GM12878 (cell line): ENCODE measurements at regions not wholly inside any gene's neighbourhood (a gene's known extent, or its start where the extent isn't known, plus 50 kb on each side); places are given as distances from the start of the nearest gene placed in this dataset.

Experiments used
- ATAC-seq: fragments of 200-7000 bp; cut with Tn5 transposase; 3 replicates; pipeline ENCODE4 v1.9.1; 2020; ENCODE audit warnings: mild to moderate bottlenecking, moderate library complexity
- BruUV-seq: library from RNA; stranded (reverse); fragments of 400-500 nt; replicated peaks from 2 replicates; lab custom pipeline; 2021; lab: Mats Ljungman, UMichigan
- CTCF ChIA-PET: fragments of 300-600 bp; sonication (Branson Sonifier 250); formaldehyde crosslinking; extraction: SDS; loops from one replicate; lab custom pipeline; 2021; ENCODE audit warnings: inconsistent platforms; lab: Yijun Ruan, JAX
- POLR2A ChIA-PET: fragments of 350-600 bp; formaldehyde crosslinking; extraction: SDS; loops from one replicate; lab custom pipeline; 2021; ENCODE audit warnings: inconsistent platforms; lab: Charles Lee
- RAD21 ChIA-PET: fragments of 300-600 bp; sonication (Branson Sonifier 250); formaldehyde crosslinking; loops from one replicate; lab custom pipeline; 2023; ENCODE audit warnings: antibody characterized with exemption; ENCODE audit not compliant: unreplicated experiment; lab: Charles Lee
- SMC1A ChIA-PET: fragments of 300-600 bp; sonication (Branson Sonifier 250); formaldehyde crosslinking; loops from one replicate; lab custom pipeline; 2023; ENCODE audit not compliant: unreplicated experiment, uncharacterized antibody; lab: Charles Lee
- DNase-seq: peaks from one replicate; pipeline ENCODE4 v3.0.0-alpha.2; 2011; ENCODE audit warnings: low read depth, low spot score
- FAIRE-seq: peaks from 3 replicates; lab custom pipeline; 2011; peaks lifted over from hg19 to GRCh38; lab: Jason Lieb, UNC
- H2AFZ ChIP-seq: 2 replicates; pipeline ENCODE4 v1.6.0; 2011; ENCODE audit warnings: low read depth, low read length, control low read depth; ENCODE audit not compliant: control insufficient read depth
- H3K27ac ChIP-seq: 2 replicates; pipeline ENCODE4 v1.5.1; 2011; ENCODE audit warnings: control low read depth; ENCODE audit not compliant: control insufficient read depth, insufficient read depth
- H3K27me3 ChIP-seq, 2 experiments: replicated peaks in 1 of 2; 2 replicates each; pipeline versions ENCODE4 v1.6.0 to v1.6.1; 2011; ENCODE audit warnings: low read length in 1 of 2; ENCODE audit not compliant: control insufficient read depth in 2 of 2, insufficient read depth in 2 of 2
- H3K36me3 ChIP-seq, 2 experiments: 2 replicates each; pipeline ENCODE4 v1.5.1; 2011; ENCODE audit warnings: low read length in 1 of 2; ENCODE audit not compliant: control insufficient read depth in 2 of 2, insufficient read depth in 2 of 2
- H3K4me1 ChIP-seq: 2 replicates; pipeline ENCODE4 v1.6.1; 2011; ENCODE audit warnings: mild to moderate bottlenecking, low read length, moderate library complexity, mixed read lengths; ENCODE audit not compliant: control insufficient read depth, insufficient read depth
- H3K4me2 ChIP-seq: 2 replicates; pipeline ENCODE4 v1.6.0; 2011; ENCODE audit warnings: control low read depth; ENCODE audit not compliant: control insufficient read depth, insufficient read depth
- H3K4me3 ChIP-seq: fragments of 200-600 bp; sonication (generic); 2 replicates; pipeline ENCODE4 v1.5.1; 2016
- H3K79me2 ChIP-seq: 2 replicates; pipeline ENCODE4 v1.6.0; 2011; ENCODE audit warnings: low read length; ENCODE audit not compliant: control insufficient read depth, insufficient read depth
- H3K9ac ChIP-seq: 2 replicates; pipeline ENCODE4 v1.8.0; 2011; ENCODE audit warnings: low read length, control low read depth, mixed read lengths; ENCODE audit not compliant: control insufficient read depth, insufficient read depth
- H3K9me3 ChIP-seq: replicated peaks from 3 replicates; pipeline ENCODE4 v1.5.1; 2011; ENCODE audit warnings: mild to moderate bottlenecking, low read length; ENCODE audit not compliant: control insufficient read depth, insufficient read depth
- H4K20me1 ChIP-seq: 2 replicates; pipeline ENCODE4 v1.6.0; 2011; ENCODE audit not compliant: control insufficient read depth, insufficient read depth
- BACH1 ChIP-seq: fragments of 450-650 bp; IDR thresholded peaks from 2 replicates; pipeline ENCODE4 v1.6.1; 2017; ENCODE audit warnings: mild to moderate bottlenecking, borderline replicate concordance
- BMI1 ChIP-seq: fragments of 450-650 bp; IDR thresholded peaks from 2 replicates; pipeline ENCODE4 v1.6.1; 2016; ENCODE audit warnings: mild to moderate bottlenecking, moderate library complexity, borderline replicate concordance
- JUNB ChIP-seq: IDR thresholded peaks from 2 replicates; pipeline ENCODE4 v1.6.1; 2016; ENCODE audit warnings: antibody characterized with exemption, mild to moderate bottlenecking
- MTA3 ChIP-seq: IDR thresholded peaks from 2 replicates; pipeline ENCODE4 v1.6.1; 2012; ENCODE audit warnings: low read length, inconsistent platforms, borderline replicate concordance
- PAX5 ChIP-seq: IDR thresholded peaks from 2 replicates; pipeline ENCODE4 v1.6.1; 2011; ENCODE audit warnings: low read depth, low read length, borderline replicate concordance
- RFX5 ChIP-seq: IDR thresholded peaks from 2 replicates; pipeline ENCODE4 v1.6.1; 2011; ENCODE audit warnings: low read depth, low read length, improper control_type of control experiment
- SRF ChIP-seq, 2 experiments: IDR thresholded peaks; 2 replicates each; pipeline ENCODE4 v1.6.1; 2011; ENCODE audit warnings: low read depth in 2 of 2, low read length in 2 of 2, mild to moderate bottlenecking in 1 of 2, moderate library complexity in 1 of 2
- STAT1 ChIP-seq: fragments of 450-650 bp; conservative IDR thresholded peaks from 2 replicates; pipeline ENCODE4 v1.6.1; 2014; ENCODE audit warnings: antibody characterized with exemption, mild to moderate bottlenecking
- YBX1 ChIP-seq: fragments of 450-650 bp; IDR thresholded peaks from 2 replicates; pipeline ENCODE4 v1.6.1; 2016; ENCODE audit warnings: antibody characterized with exemption
- ZNF207 ChIP-seq: fragments of 450-650 bp; IDR thresholded peaks from 2 replicates; pipeline ENCODE4 v1.6.1; 2014; ENCODE audit warnings: antibody characterized with exemption, mild to moderate bottlenecking, borderline replicate concordance
- ZNF622 ChIP-seq: fragments of 450-650 bp; IDR thresholded peaks from 2 replicates; pipeline ENCODE4 v1.6.1; 2017; ENCODE audit warnings: mild to moderate bottlenecking, inconsistent platforms
- ZZZ3 ChIP-seq: IDR thresholded peaks from 2 replicates; pipeline ENCODE4 v1.6.1; 2011; ENCODE audit warnings: low read depth; ENCODE audit not compliant: control insufficient read depth, insufficient read length
- WGBS: methylation state at CpG from one replicate; pipeline ENCODE4 v1.1.6; 2016; ENCODE audit warnings: low lambda C conversion rate; ENCODE audit not compliant: insufficient replicate concordance, insufficient coverage; ENCODE audit errors: missing lambda C conversion rate; 5-methylcytosine and 5-hydroxymethylcytosine counted together
- in situ Hi-C: fragments of 300-500 bp; cut with MboI; formaldehyde crosslinking; loops from 9 replicates; pipeline ENCODE4 v1.14.3; 2018; ENCODE audit warnings: mixed read lengths
- intact Hi-C: fragments of 100-400 bp; cut with micrococcal nuclease; formaldehyde crosslinking; loops from one replicate; pipeline ENCODE4 v1.14.2; 2022; ENCODE audit not compliant: unreplicated experiment
- TF ChIP-seq, protein P1 (sequence below): fragments of 450-650 bp; formaldehyde crosslinking; IDR thresholded peaks from 2 replicates; pipeline ENCODE4 v1.4.0; 2022; ENCODE audit warnings: mild to moderate bottlenecking, moderate library complexity
- TF ChIP-seq, protein P2 (sequence below): fragments of 450-650 bp; IDR thresholded peaks from 2 replicates; pipeline ENCODE4 v1.6.1; 2017; ENCODE audit warnings: borderline replicate concordance
- TF ChIP-seq, protein P3 (sequence below): IDR thresholded peaks from 2 replicates; pipeline ENCODE4 v1.6.1; 2012; ENCODE audit warnings: low read depth, low read length, improper control_type of control experiment
- TF ChIP-seq, protein P4 (sequence below): fragments of 450-650 bp; IDR thresholded peaks from 2 replicates; pipeline ENCODE4 v1.6.1; 2016; ENCODE audit warnings: mild to moderate bottlenecking, moderate library complexity, borderline replicate concordance

DNA sequence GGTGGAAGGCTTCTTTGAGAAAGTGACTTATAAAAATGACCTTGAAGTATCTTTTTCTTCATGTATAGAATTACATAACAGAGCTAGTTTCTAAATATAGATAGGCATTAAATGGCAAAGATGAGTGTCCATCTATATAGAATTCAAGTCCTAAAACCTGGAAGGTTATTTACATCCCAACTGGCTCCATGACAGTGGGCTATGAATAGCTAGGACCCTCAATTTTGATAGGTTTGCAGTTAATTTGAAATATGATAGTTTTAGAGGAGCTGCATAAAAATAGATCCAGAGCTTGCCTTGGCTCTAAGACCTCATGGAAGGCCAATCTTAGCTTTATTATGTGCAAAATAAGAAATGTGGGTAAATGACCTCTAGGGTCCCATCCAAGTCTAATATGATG lies 310.6 kb upstream of the CITED2 start (continued):
- TF ChIP-seq, protein P1, sequence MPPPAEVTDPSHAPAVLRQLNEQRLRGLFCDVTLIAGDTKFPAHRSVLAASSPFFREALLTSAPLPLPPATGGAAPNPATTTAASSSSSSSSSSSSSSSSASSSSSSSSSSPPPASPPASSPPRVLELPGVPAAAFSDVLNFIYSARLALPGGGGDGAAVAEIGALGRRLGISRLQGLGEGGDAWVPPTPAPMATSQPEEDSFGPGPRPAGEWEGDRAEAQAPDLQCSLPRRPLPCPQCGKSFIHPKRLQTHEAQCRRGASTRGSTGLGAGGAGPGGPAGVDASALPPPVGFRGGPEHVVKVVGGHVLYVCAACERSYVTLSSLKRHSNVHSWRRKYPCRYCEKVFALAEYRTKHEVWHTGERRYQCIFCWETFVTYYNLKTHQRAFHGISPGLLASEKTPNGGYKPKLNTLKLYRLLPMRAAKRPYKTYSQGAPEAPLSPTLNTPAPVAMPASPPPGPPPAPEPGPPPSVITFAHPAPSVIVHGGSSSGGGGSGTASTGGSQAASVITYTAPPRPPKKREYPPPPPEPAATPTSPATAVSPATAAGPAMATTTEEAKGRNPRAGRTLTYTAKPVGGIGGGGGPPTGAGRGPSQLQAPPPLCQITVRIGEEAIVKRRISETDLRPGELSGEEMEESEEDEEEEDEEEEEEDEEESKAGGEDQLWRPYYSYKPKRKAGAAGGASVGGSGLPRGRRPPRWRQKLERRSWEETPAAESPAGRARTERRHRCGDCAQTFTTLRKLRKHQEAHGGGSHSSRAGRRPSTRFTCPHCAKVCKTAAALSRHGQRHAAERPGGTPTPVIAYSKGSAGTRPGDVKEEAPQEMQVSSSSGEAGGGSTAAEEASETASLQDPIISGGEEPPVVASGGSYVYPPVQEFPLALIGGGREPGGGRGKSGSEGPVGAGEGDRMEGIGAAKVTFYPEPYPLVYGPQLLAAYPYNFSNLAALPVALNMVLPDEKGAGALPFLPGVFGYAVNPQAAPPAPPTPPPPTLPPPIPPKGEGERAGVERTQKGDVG, result no peak
- TF ChIP-seq MTA3 (no peak), BACH1 (no peak), ZZZ3 (no peak), STAT1 (no peak), BMI1 (no peak)
- TF ChIP-seq, protein P2, sequence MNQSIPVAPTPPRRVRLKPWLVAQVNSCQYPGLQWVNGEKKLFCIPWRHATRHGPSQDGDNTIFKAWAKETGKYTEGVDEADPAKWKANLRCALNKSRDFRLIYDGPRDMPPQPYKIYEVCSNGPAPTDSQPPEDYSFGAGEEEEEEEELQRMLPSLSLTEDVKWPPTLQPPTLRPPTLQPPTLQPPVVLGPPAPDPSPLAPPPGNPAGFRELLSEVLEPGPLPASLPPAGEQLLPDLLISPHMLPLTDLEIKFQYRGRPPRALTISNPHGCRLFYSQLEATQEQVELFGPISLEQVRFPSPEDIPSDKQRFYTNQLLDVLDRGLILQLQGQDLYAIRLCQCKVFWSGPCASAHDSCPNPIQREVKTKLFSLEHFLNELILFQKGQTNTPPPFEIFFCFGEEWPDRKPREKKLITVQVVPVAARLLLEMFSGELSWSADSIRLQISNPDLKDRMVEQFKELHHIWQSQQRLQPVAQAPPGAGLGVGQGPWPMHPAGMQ, result no peak

DNA sequence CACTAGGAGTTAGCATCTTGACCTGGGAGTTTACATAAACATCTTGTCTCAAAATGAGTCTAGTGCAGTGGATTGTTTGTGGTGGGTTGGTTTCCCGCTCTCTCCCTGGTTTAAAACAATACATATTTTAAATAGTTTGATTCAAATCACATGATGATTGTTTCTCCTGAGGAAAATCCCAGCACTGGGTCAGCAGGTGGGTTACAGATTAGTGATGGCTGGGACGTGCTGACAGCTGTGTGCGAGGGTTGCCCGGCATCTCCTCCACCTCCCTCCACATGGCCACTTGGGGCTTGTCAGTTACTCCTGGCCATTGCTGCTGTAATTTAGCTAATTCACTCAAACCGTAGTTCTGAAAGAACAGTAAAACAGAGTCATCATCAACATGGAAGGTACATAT lies 306.4 kb upstream of the CITED2 start:
- DNase-seq (no peak), ATAC-seq (no peak), FAIRE-seq (no peak)
- Histone ChIP-seq H3K79me2 (no peaks in the 10 kb centered on the region), H3K9ac (no peak overlapping the region), H3K4me1 (no peaks in the 10 kb centered on the region), H3K4me2 (no peak overlapping the region), H3K36me3 (no peaks in the 10 kb centered on the region), H3K9me3 (no peaks in the 10 kb centered on the region), H3K4me3 (no peak overlapping the region), H3K27ac (no peak overlapping the region), H3K27me3 (no peaks in the 10 kb centered on the region), H2AFZ (no peak overlapping the region), H4K20me1 (no peaks in the 10 kb centered on the region)
- in situ Hi-C loops (no loop called here), intact Hi-C loops (loop anchor here (10.0 kb wide), 1 partner anchor 306 kb away; the partner anchor contains the start of gene CITED2)
- ChIA-PET SMC1A (interaction anchor here (1.0 kb wide), 1 partner anchor 306 kb away, joined by 3 read pairs; the partner anchor contains the start of gene CITED2), RAD21 (no interaction called here), POLR2A (no interaction called here), CTCF (no interaction called here)
- 55% methylated on average over 5 of the region's 5 CpGs for WGBS
- BruUV-seq, result no TSS peak
- TF ChIP-seq RFX5 (no peak), ZNF622 (no peak), YBX1 (no peak), ZNF207 (no peak), JUNB (no peak), SRF (IDR thresholded peaks at IDR 0.05; ENCODE audit: low read depth in 2 of 2, low read length in 2 of 2) (no peak), PAX5 (no peak)
- TF ChIP-seq, protein P3, sequence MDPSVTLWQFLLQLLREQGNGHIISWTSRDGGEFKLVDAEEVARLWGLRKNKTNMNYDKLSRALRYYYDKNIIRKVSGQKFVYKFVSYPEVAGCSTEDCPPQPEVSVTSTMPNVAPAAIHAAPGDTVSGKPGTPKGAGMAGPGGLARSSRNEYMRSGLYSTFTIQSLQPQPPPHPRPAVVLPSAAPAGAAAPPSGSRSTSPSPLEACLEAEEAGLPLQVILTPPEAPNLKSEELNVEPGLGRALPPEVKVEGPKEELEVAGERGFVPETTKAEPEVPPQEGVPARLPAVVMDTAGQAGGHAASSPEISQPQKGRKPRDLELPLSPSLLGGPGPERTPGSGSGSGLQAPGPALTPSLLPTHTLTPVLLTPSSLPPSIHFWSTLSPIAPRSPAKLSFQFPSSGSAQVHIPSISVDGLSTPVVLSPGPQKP, result no peak
- TF ChIP-seq, protein P4, sequence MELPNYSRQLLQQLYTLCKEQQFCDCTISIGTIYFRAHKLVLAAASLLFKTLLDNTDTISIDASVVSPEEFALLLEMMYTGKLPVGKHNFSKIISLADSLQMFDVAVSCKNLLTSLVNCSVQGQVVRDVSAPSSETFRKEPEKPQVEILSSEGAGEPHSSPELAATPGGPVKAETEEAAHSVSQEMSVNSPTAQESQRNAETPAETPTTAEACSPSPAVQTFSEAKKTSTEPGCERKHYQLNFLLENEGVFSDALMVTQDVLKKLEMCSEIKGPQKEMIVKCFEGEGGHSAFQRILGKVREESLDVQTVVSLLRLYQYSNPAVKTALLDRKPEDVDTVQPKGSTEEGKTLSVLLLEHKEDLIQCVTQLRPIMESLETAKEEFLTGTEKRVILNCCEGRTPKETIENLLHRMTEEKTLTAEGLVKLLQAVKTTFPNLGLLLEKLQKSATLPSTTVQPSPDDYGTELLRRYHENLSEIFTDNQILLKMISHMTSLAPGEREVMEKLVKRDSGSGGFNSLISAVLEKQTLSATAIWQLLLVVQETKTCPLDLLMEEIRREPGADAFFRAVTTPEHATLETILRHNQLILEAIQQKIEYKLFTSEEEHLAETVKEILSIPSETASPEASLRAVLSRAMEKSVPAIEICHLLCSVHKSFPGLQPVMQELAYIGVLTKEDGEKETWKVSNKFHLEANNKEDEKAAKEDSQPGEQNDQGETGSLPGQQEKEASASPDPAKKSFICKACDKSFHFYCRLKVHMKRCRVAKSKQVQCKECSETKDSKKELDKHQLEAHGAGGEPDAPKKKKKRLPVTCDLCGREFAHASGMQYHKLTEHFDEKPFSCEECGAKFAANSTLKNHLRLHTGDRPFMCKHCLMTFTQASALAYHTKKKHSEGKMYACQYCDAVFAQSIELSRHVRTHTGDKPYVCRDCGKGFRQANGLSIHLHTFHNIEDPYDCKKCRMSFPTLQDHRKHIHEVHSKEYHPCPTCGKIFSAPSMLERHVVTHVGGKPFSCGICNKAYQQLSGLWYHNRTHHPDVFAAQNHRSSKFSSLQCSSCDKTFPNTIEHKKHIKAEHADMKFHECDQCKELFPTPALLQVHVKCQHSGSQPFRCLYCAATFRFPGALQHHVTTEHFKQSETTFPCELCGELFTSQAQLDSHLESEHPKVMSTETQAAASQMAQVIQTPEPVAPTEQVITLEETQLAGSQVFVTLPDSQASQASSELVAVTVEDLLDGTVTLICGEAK, result no peak
